Stimulated activated CD4-positive, alpha-beta T cell treated with anti-CD3 and anti-CD28 coated beads, Interleukin-2, amount 100 ng/mL, for 48 hours (primary cell): ENCODE measurements at regions not wholly inside any gene's neighbourhood (a gene's known extent, or its start where the extent isn't known, plus 50 kb on each side); places are given as distances from the start of the nearest gene placed in this dataset.

Experiments
- DNase-seq, 2 donors: peaks; one replicate each; pipeline ENCODE4 v3.0.0-alpha.2; 2020

GRCh38 chr2:150759531-150759930 is 272.1 kb upstream of the RND3 start:
- no peak for DNase-seq

GRCh38 chr2:150759106-150759505 is 271.6 kb upstream of the RND3 start:
- no peak for DNase-seq

- no peak for DNase-seq
Observed at GRCh38 chr2:150752229-150752628, 264.8 kb upstream of the RND3 start.

GRCh38 chr2:150750720-150751119 is 263.3 kb upstream of the RND3 start:
- no peak for DNase-seq

- DNase-seq = no peak
Observed at GRCh38 chr2:150742094-150742493, 254.6 kb upstream of the RND3 start.

GRCh38 chr2:150735894-150736498 is 248.5 kb upstream of the RND3 start:
- DNase-seq = no peak

- DNase-seq = no peak
Observed at GRCh38 chr2:150733051-150733618, 245.7 kb upstream of the RND3 start.

GRCh38 chr2:150732491-150732890 is 245.0 kb upstream of the RND3 start:
- DNase-seq = no peak

GRCh38 chr2:150732064-150732463 is 244.6 kb upstream of the RND3 start:
- no peak for DNase-seq

- DNase-seq = no peak
Observed at GRCh38 chr2:150729495-150729955, 242.1 kb upstream of the RND3 start.

- DNase-seq = no peak
Observed at GRCh38 chr2:150718280-150718679, 230.8 kb upstream of the RND3 start.

- DNase-seq = no peak
Observed at GRCh38 chr2:150716186-150716585, 228.7 kb upstream of the RND3 start.

- DNase-seq = no peak
Observed at GRCh38 chr2:150715501-150715900, 228.0 kb upstream of the RND3 start.

GRCh38 chr2:150710916-150711315 is 223.4 kb upstream of the RND3 start:
- DNase-seq = no peak

GRCh38 chr2:150710041-150710440 is 222.6 kb upstream of the RND3 start:
- no peak for DNase-seq

GRCh38 chr2:150706561-150706960 is 219.1 kb upstream of the RND3 start:
- no peak for DNase-seq

- no peak for DNase-seq
Observed at GRCh38 chr2:150705767-150706166, 218.3 kb upstream of the RND3 start.

- no peak for DNase-seq
Observed at GRCh38 chr2:150705357-150705756, 217.9 kb upstream of the RND3 start.

GRCh38 chr2:150702791-150703190 is 215.3 kb upstream of the RND3 start:
- no peak for DNase-seq

GRCh38 chr2:150700666-150701580 is 213.5 kb upstream of the RND3 start:
- no peak for DNase-seq

GRCh38 chr2:150699218-150699617 is 211.8 kb upstream of the RND3 start:
- no peak for DNase-seq

- DNase-seq = no peak
Observed at GRCh38 chr2:150698016-150698661, 210.7 kb upstream of the RND3 start.

GRCh38 chr2:150697596-150697995 is 210.1 kb upstream of the RND3 start:
- DNase-seq = no peak
